HCT116 (cell line): ENCODE measurements at regions not wholly inside any gene's neighbourhood (a gene's known extent, or its start where the extent isn't known, plus 50 kb on each side); places are given as distances from the start of the nearest gene placed in this dataset.

Source experiments
- ATAC-seq: fragments of 200-7000 bp; cut with Tn5 transposase; 2 replicates; pipeline ENCODE4 v1.9.1; 2020; ENCODE audit warnings: mild to moderate bottlenecking, moderate library complexity
- BruUV-seq: library from RNA; stranded (reverse); fragments of 400-500 nt; replicated peaks from 2 replicates; lab custom pipeline; 2021; lab: Mats Ljungman, UMichigan
- CTCF ChIA-PET: fragments of 300-600 bp; sonication (Branson Sonifier 250); formaldehyde crosslinking; loops from one replicate; lab custom pipeline; 2021; ENCODE audit warnings: antibody characterized with exemption; lab: Charles Lee
- POLR2A ChIA-PET: fragments of 300-600, 350-600 bp; sonication (Branson Sonifier 250); formaldehyde crosslinking; loops from one replicate; lab custom pipeline; 2021; ENCODE audit warnings: antibody characterized with exemption; lab: Charles Lee
- RAD21 ChIA-PET, 2 experiments: fragments of 300-600 bp; sonication (Branson Sonifier 250); formaldehyde crosslinking; loops; one replicate each; lab custom pipeline; 2023; ENCODE audit warnings: low total read pairs in 2 of 2; ENCODE audit not compliant: uncharacterized antibody in 2 of 2, unreplicated experiment in 2 of 2, low non-redundant PET in 1 of 2; lab: Charles Lee
- DNase-seq: peaks from one replicate; pipeline ENCODE4 v3.0.0-alpha.2; 2010; ENCODE audit warnings: low read depth, low spot score
- H2AFZ ChIP-seq: fragments of 200-600 bp; shearing (Covaris generic), sonication (generic); 2 replicates; pipeline ENCODE4 v1.6.1; 2017; ENCODE audit warnings: low read depth, mixed run types, mixed read lengths, antibody characterized with exemption, low read length; ENCODE audit not compliant: poor library complexity, severe bottlenecking
- H3K27ac ChIP-seq: 2 replicates; pipeline ENCODE4 v1.5.1; 2012; ENCODE audit warnings: low read depth, low read length
- H3K27me3 ChIP-seq: fragments of 200-600 bp; sonication (generic); 2 replicates; pipeline ENCODE4 v1.6.1; 2016; ENCODE audit warnings: mixed run types, low read length, mixed read lengths; ENCODE audit not compliant: insufficient read depth
- H3K36me3 ChIP-seq, 2 experiments: fragments of 200-500 bp in 1 of 2; fragments of 200-600 bp in 1 of 2; sonication (Bioruptor generic) in 1 of 2; sonication (generic) in 1 of 2; 2 replicates each; pipeline versions ENCODE4 v1.5.1 to v1.6.1; 2014 to 2016; ENCODE audit warnings: low read length in 2 of 2, inconsistent platforms in 1 of 2, mixed read lengths in 1 of 2, mixed run types in 1 of 2; ENCODE audit not compliant: insufficient read depth in 2 of 2, control insufficient read depth in 1 of 2
- H3K4me1 ChIP-seq, 2 experiments: fragments of 200-600 bp in 1 of 2; sonication (generic) in 1 of 2; 2 replicates each; pipeline versions ENCODE4 v1.5.1 to v1.6.1; 2012 to 2017; ENCODE audit warnings: low read length in 2 of 2, inconsistent platforms in 1 of 2, mild to moderate bottlenecking in 1 of 2, mixed read lengths in 1 of 2, mixed run types in 1 of 2, moderate library complexity in 1 of 2; ENCODE audit not compliant: insufficient read depth in 2 of 2, control insufficient read depth in 1 of 2
- H3K4me2 ChIP-seq: fragments of 200-600 bp; sonication (generic); 2 replicates; pipeline ENCODE4 v1.6.1; 2017; ENCODE audit warnings: mixed run types, low read length, mixed read lengths
- H3K4me3 ChIP-seq, 2 experiments: fragments of 200-600 bp in 1 of 2; sonication (generic) in 1 of 2; replicated peaks in 1 of 2; 2 replicates each; pipeline ENCODE4 v1.5.1; 2011 to 2016; ENCODE audit warnings: low read length in 2 of 2, control low read depth in 1 of 2, low read depth in 1 of 2, mild to moderate bottlenecking in 1 of 2, mixed read lengths in 1 of 2, mixed run types in 1 of 2
- H3K79me2 ChIP-seq: fragments of 200-600 bp; sonication (generic); 2 replicates; pipeline ENCODE4 v1.6.1; 2017; ENCODE audit warnings: mild to moderate bottlenecking, mixed run types, low read length, moderate library complexity, mixed read lengths; ENCODE audit not compliant: insufficient read depth
- H3K9ac ChIP-seq: fragments of 200-600 bp; sonication (generic); 2 replicates; pipeline ENCODE4 v1.6.1; 2016; ENCODE audit warnings: low read length, mixed read lengths
- H3K9me2 ChIP-seq: fragments of 200-600 bp; sonication (generic), shearing (Covaris generic); 2 replicates; pipeline ENCODE4 v1.6.1; 2017; ENCODE audit warnings: mixed run types, mild to moderate bottlenecking, moderate library complexity; ENCODE audit not compliant: insufficient read depth
- H3K9me3 ChIP-seq, 2 experiments: fragments of 200-500 bp in 1 of 2; fragments of 200-600 bp in 1 of 2; sonication (Bioruptor generic) in 1 of 2; sonication (generic) in 1 of 2; 2 replicates each; pipeline ENCODE4 v1.6.1; 2014 to 2017; ENCODE audit warnings: low read length in 2 of 2, mixed read lengths in 2 of 2, inconsistent platforms in 1 of 2, low read depth in 1 of 2, mild to moderate bottlenecking in 1 of 2, mixed run types in 1 of 2, moderate library complexity in 1 of 2; ENCODE audit not compliant: control insufficient read depth in 1 of 2, insufficient read depth in 1 of 2
- H4K20me1 ChIP-seq: fragments of 200-600 bp; sonication (generic), shearing (Covaris generic); 2 replicates; pipeline ENCODE4 v1.6.1; 2017; ENCODE audit warnings: mixed run types, mild to moderate bottlenecking, moderate library complexity; ENCODE audit not compliant: insufficient read depth
- CEBPB ChIP-seq: IDR thresholded peaks from 2 replicates; pipeline ENCODE4 v1.6.1; 2012; ENCODE audit warnings: low read depth
- EGR1 ChIP-seq: IDR thresholded peaks from 2 replicates; pipeline ENCODE4 v1.6.1; 2012; ENCODE audit warnings: low read depth
- ELF1 ChIP-seq: IDR thresholded peaks from 2 replicates; pipeline ENCODE4 v1.6.1; 2012; ENCODE audit warnings: low read depth, borderline replicate concordance
- EZH2phosphoT487 ChIP-seq: fragments of 200-600 bp; IDR thresholded peaks from 2 replicates; pipeline ENCODE4 v1.6.1; 2018; ENCODE audit warnings: antibody characterized with exemption, borderline replicate concordance
- FOSL1 ChIP-seq: IDR thresholded peaks from 2 replicates; pipeline ENCODE4 v1.6.1; 2012; ENCODE audit warnings: low read depth
- RAD21 ChIP-seq: IDR thresholded peaks from 2 replicates; pipeline ENCODE4 v1.6.1; 2012; ENCODE audit warnings: low read depth, mild to moderate bottlenecking
- SP1 ChIP-seq: IDR thresholded peaks from 2 replicates; pipeline ENCODE4 v1.6.1; 2012; ENCODE audit warnings: low read depth
- SRF ChIP-seq: IDR thresholded peaks from 2 replicates; pipeline ENCODE4 v1.6.1; 2012; ENCODE audit warnings: low read depth
- TCF7L2 ChIP-seq: IDR thresholded peaks from 2 replicates; pipeline ENCODE4 v1.7.0; 2011; ENCODE audit warnings: borderline replicate concordance, inconsistent platforms; ENCODE audit not compliant: insufficient read depth, insufficient read length; ENCODE audit errors: extremely low read depth
- YY1 ChIP-seq: IDR thresholded peaks from 2 replicates; pipeline ENCODE4 v1.6.1; 2011; ENCODE audit warnings: low read length, low read depth, moderate library complexity, mild to moderate bottlenecking; ENCODE audit not compliant: insufficient replicate concordance; ENCODE audit errors: extremely low read depth
- intact Hi-C: fragments of 100-400 bp; cut with micrococcal nuclease; formaldehyde crosslinking; loops from 2 replicates; pipeline ENCODE4 v1.10.0; 2022
- TF ChIP-seq, protein P1 (sequence below), 3 experiments: fragments of 200-600 bp in 1 of 3; sonication (generic) in 1 of 3; IDR thresholded peaks in 2 of 3; conservative IDR thresholded peaks in 1 of 3; 2 replicates each; pipeline ENCODE4 v1.5.1; 2012 to 2017; ENCODE audit warnings: low read depth in 2 of 3, low read length in 2 of 3, antibody characterized with exemption in 1 of 3, borderline replicate concordance in 1 of 3, control low read depth in 1 of 3, mild to moderate bottlenecking in 1 of 3, mixed read lengths in 1 of 3, mixed run types in 1 of 3, moderate library complexity in 1 of 3; ENCODE audit not compliant: insufficient read depth in 1 of 3

- intact Hi-C loops = no loop called here
- no peak overlapping the region for H3K27ac ChIP-seq
- POLR2A ChIA-PET = no interaction called here
- H3K9ac ChIP-seq = no peak overlapping the region
- H2AFZ ChIP-seq = no peak overlapping the region
- no peaks in the 10 kb centered on the region; a peak in 2 of 4 replicates for H3K9me3 ChIP-seq
- H3K9me2 ChIP-seq = no peaks in the 10 kb centered on the region
- no peaks in the 10 kb centered on the region for H3K36me3 ChIP-seq
- no peaks in the 10 kb centered on the region for H4K20me1 ChIP-seq
- H3K4me1 ChIP-seq = no peaks in the 10 kb centered on the region
- no peaks in the 10 kb centered on the region for H3K27me3 ChIP-seq
- TF ChIP-seq FOSL1 (no peak), TCF7L2 (no peak), EGR1 (no peak), RAD21 (no peak), ELF1 (no peak), SRF (no peak), CEBPB (no peak), EZH2phosphoT487 (no peak), YY1 (no peak), SP1 (no peak)
- TF ChIP-seq, protein P1, sequence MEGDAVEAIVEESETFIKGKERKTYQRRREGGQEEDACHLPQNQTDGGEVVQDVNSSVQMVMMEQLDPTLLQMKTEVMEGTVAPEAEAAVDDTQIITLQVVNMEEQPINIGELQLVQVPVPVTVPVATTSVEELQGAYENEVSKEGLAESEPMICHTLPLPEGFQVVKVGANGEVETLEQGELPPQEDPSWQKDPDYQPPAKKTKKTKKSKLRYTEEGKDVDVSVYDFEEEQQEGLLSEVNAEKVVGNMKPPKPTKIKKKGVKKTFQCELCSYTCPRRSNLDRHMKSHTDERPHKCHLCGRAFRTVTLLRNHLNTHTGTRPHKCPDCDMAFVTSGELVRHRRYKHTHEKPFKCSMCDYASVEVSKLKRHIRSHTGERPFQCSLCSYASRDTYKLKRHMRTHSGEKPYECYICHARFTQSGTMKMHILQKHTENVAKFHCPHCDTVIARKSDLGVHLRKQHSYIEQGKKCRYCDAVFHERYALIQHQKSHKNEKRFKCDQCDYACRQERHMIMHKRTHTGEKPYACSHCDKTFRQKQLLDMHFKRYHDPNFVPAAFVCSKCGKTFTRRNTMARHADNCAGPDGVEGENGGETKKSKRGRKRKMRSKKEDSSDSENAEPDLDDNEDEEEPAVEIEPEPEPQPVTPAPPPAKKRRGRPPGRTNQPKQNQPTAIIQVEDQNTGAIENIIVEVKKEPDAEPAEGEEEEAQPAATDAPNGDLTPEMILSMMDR (IDR thresholded peaks at IDR 0.05 in 2 of 3, conservative IDR thresholded peaks at IDR 0.05 in 1 of 3; ENCODE audit: borderline replicate concordance in 1 of 3, insufficient read depth in 1 of 3, low read depth in 2 of 3, low read length in 2 of 3) = no peak
- CTCF ChIA-PET = no interaction called here
- H3K4me2 ChIP-seq = no peak overlapping the region
- ATAC-seq = no peak
- no TSS peak for BruUV-seq
- H3K79me2 ChIP-seq = no peaks in the 10 kb centered on the region
- RAD21 ChIA-PET = no interaction called here
- no peak overlapping the region for H3K4me3 ChIP-seq
- DNase-seq = no peak
These were observed 218.5 kb upstream of the CADM1 start for GRCh38 chr11:115722711-115723110.
